Activated CD8-positive, alpha-beta memory T cell treated with anti-CD3 and anti-CD28 coated beads, Interleukin-2, amount 50 U/mL, for 4 hours (primary cell): ENCODE measurements at regions not wholly inside any gene's neighbourhood (a gene's known extent, or its start where the extent isn't known, plus 50 kb on each side); places are given as distances from the start of the nearest gene placed in this dataset.

Source experiments
- DNase-seq: peaks from one replicate; pipeline ENCODE4 v3.0.0-alpha.2; 2020

- no peak for DNase-seq
Measured at GRCh38 chr14:87712396-87713090, 280.4 kb downstream of the GALC start.

GRCh38 chr14:87705439-87705896 lies 287.5 kb downstream of the GALC start:
- no peak for DNase-seq

- no peak for DNase-seq
Measured at GRCh38 chr14:87698481-87698880, 294.5 kb downstream of the GALC start.

- DNase-seq = no peak
Measured at GRCh38 chr14:87696485-87696884, 296.5 kb downstream of the GALC start.

GRCh38 chr14:87691042-87691881 lies 301.7 kb downstream of the GALC start:
- DNase-seq = no peak

GRCh38 chr14:87690076-87690613 lies 302.8 kb downstream of the GALC start:
- DNase-seq = no peak

GRCh38 chr14:87688524-87688923 lies 304.5 kb downstream of the GALC start:
- DNase-seq = no peak

- DNase-seq = no peak
Measured at GRCh38 chr14:87687420-87687819, 305.6 kb downstream of the GALC start.

GRCh38 chr14:87686746-87687145 lies 306.2 kb downstream of the GALC start:
- no peak for DNase-seq

GRCh38 chr14:87679866-87680265 lies 313.1 kb downstream of the GALC start:
- no peak for DNase-seq

- no peak for DNase-seq
Measured at GRCh38 chr14:87678624-87679023, 314.4 kb downstream of the GALC start.

GRCh38 chr14:87676814-87677437 lies 316.1 kb downstream of the GALC start:
- no peak for DNase-seq

- no peak for DNase-seq
Measured at GRCh38 chr14:87667659-87668058, 325.3 kb downstream of the GALC start.

- DNase-seq = no peak
Measured at GRCh38 chr14:87656315-87656714, 336.7 kb downstream of the GALC start.

- no peak for DNase-seq
Measured at GRCh38 chr14:87652278-87652677, 340.7 kb downstream of the GALC start.

GRCh38 chr14:87644689-87645088 lies 348.3 kb downstream of the GALC start:
- DNase-seq = no peak

- no peak for DNase-seq
Measured at GRCh38 chr14:87643005-87643404, 350.0 kb downstream of the GALC start.

- no peak for DNase-seq
Measured at GRCh38 chr14:87640553-87640952, 352.4 kb downstream of the GALC start.

GRCh38 chr14:87638196-87638595 lies 354.8 kb downstream of the GALC start:
- DNase-seq = no peak

GRCh38 chr14:87635442-87635841 lies 357.5 kb downstream of the GALC start:
- no peak for DNase-seq

GRCh38 chr14:87632796-87633195 lies 360.2 kb downstream of the GALC start:
- DNase-seq = no peak

GRCh38 chr14:87630846-87631245 lies 362.1 kb downstream of the GALC start:
- DNase-seq = no peak

GRCh38 chr14:87629788-87630187 lies 363.2 kb downstream of the GALC start:
- no peak for DNase-seq

GRCh38 chr14:87628780-87629179 lies 364.2 kb downstream of the GALC start:
- DNase-seq = no peak
